ENCODE measurements at regions not wholly inside any gene's neighbourhood (a gene's known extent, or its start where the extent isn't known, plus 50 kb on each side); places are given as distances from the start of the nearest gene placed in this dataset.

- no peak for DNase-seq (ENCODE audit: low spot score)
- in situ Hi-C loops (cut with MboI; ENCODE audit: low pct_unique_long_range_greater_than_20kb, low sequenced_read_pairs, unreplicated experiment) = no loop called here
- no peak for TF ChIP-seq CTCF (IDR thresholded peaks at IDR 0.05; ENCODE audit: extremely low read depth, insufficient read depth, missing control alignments)
Measured at GRCh38 chr6:1053586-1053985, 258.3 kb upstream of the FOXQ1 start.

- in situ Hi-C loops (cut with MboI; ENCODE audit: low pct_unique_long_range_greater_than_20kb, low sequenced_read_pairs, unreplicated experiment) = no loop called here
- DNase-seq (ENCODE audit: low spot score) = no peak
- TF ChIP-seq CTCF (IDR thresholded peaks at IDR 0.05; ENCODE audit: extremely low read depth, insufficient read depth, missing control alignments) = no peak
Measured at GRCh38 chr6:1052262-1052661, 259.6 kb upstream of the FOXQ1 start.

GRCh38 chr6:1049900-1050299 is 262.0 kb upstream of the FOXQ1 start:
- in situ Hi-C loops (cut with MboI; ENCODE audit: low pct_unique_long_range_greater_than_20kb, low sequenced_read_pairs, unreplicated experiment) = no loop called here
- no peak for TF ChIP-seq CTCF (IDR thresholded peaks at IDR 0.05; ENCODE audit: extremely low read depth, insufficient read depth, missing control alignments)
- no peak for DNase-seq (ENCODE audit: low spot score)

- DNase-seq (ENCODE audit: low spot score) = no peak
- in situ Hi-C loops (cut with MboI; ENCODE audit: low pct_unique_long_range_greater_than_20kb, low sequenced_read_pairs, unreplicated experiment) = no loop called here
- TF ChIP-seq CTCF (IDR thresholded peaks at IDR 0.05; ENCODE audit: extremely low read depth, insufficient read depth, missing control alignments) = no peak
Measured at GRCh38 chr6:1049170-1049569, 262.7 kb upstream of the FOXQ1 start.

- no peak for DNase-seq (ENCODE audit: low spot score)
- no peak for TF ChIP-seq CTCF (IDR thresholded peaks at IDR 0.05; ENCODE audit: extremely low read depth, insufficient read depth, missing control alignments)
- in situ Hi-C loops (cut with MboI; ENCODE audit: low pct_unique_long_range_greater_than_20kb, low sequenced_read_pairs, unreplicated experiment) = no loop called here
Measured at GRCh38 chr6:1047981-1048541, 263.8 kb upstream of the FOXQ1 start.

- in situ Hi-C loops (cut with MboI; ENCODE audit: low pct_unique_long_range_greater_than_20kb, low sequenced_read_pairs, unreplicated experiment) = no loop called here
- no peak for DNase-seq (ENCODE audit: low spot score)
- no peak for TF ChIP-seq CTCF (IDR thresholded peaks at IDR 0.05; ENCODE audit: extremely low read depth, insufficient read depth, missing control alignments)
Measured at GRCh38 chr6:1045239-1045638, 266.7 kb upstream of the FOXQ1 start.
